Left cardiac atrium (tissue), 4 donors: ENCODE measurements at regions not wholly inside any gene's neighbourhood (a gene's known extent, or its start where the extent isn't known, plus 50 kb on each side); places are given as distances from the start of the nearest gene placed in this dataset.

ENCODE experiments used
- ATAC-seq, 2 donors: fragments of 200-7000 bp; cut with Tn5 transposase; one replicate each; pipeline ENCODE4 v1.9.1; 2020; ENCODE audit warnings: mild to moderate bottlenecking in 2 of 2, moderate library complexity in 2 of 2
- DNase-seq: peaks from one replicate; pipeline ENCODE4 v3.0.0-alpha.2; 2020
- intact Hi-C, 2 donors: fragments of 100-400 bp; cut with DNase I; formaldehyde crosslinking; loops; one replicate each; pipeline versions ENCODE4 v1.14.1 to v1.15.1; 2022 to 2023
- donor health status: DM: no; HTN: yes; CAD: no.
- donor health status: DM: no; HTN: yes; CAD: no; lungs with severe emphysema.
- donor health status: DM: yes; HTN: yes; CAD: no.
- donor health status: Dilated cardiomyopathy.

DNA sequence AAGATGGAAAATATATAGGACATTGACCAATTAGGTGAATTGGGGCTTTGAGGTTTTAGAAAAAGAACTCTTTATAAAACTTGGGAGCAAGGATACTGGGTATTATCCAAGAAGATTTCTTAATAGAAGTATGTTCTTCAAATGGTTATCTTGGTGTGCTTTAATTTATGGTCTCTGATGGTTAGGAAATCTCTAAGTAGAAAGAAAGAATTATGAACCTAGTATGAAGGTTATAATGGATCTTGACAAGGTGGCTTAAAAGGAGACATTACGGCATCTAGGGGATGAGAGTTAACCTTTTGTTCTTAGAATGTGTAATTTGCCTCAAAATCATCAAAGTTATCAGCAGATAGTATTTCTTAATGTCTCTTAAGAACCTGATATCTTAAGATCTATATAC, 210.4 kb upstream of the PRICKLE1 start:
- intact Hi-C loops, result no loop called here
- DNase-seq (no peak), ATAC-seq (no peak)

DNA sequence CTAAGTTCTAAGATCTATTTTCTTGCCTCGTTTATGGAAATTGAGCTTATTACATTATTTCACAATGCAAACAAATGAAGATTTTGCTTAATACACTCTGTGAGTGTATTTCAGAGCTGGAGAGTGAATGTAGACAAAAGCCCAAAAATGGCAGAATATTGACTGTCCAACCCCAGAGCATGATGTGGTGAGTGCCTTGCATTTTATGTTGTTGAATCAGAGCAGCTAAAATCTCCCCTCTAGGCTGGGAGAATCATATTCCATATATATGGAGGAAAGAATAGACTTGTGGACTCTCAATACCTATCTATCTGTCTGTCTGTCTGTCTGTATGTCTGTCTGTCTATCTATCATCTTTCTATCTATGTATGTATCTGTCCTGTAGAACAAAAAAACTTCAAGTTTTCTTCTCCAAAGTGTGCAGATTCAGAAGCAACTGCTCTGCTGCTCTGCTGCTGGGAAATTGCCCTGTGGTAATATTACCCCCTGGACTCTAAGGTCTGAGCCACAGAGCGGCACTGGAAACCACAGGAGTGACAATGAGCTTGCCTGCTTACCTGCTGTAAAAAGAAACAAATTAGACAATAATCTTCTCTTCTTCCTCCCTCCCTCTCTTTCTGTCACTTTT, 209.4 kb upstream of the PRICKLE1 start:
- ATAC-seq (no peak), DNase-seq (no peak)
- intact Hi-C loops, result no loop called here

DNA sequence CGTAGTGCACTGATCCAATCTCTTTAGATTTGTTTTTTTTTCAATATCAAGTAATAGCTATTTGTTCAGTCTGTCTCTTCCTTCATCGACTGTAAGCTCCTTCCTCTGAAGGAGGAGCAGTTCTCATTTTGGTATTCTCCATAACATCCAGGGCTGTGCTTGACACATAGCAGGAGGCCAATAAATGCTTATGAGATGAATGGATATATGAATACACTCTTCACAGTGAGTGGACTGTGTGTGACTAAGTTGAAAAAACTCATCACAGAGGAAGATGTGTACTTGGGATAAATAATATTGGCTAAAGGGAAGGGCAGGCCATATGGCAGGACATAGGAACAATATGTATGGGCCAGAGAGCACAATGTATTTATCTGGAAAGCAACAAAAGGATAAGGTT, 205.3 kb upstream of the PRICKLE1 start:
- intact Hi-C loops, result loop anchor here in 1 of 2 donors (5.0 kb wide), 1 partner anchor 58 kb away; no protein-coding TSS in a partner anchor
- DNase-seq (no peak), ATAC-seq (no peak)

DNA sequence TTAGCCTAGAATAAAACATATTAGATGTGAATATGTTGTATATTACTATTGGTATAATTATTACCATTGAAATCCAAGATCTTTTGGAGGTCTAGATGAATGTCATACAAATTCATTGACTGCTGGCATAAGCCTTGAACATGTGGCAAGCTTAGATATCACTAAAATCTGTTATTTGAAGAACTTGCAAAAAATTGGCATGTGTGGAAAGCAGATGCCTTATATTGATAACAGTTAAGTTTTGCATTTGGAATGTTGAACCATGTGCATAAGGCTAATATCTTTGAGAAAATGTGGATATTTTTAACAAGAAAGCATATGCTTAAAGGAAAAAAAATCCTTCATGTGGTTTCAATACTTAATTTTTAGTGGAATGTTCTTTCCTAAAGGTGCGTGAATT, 203.6 kb upstream of the PRICKLE1 start:
- ATAC-seq, result no peak
- DNase-seq, result no peak
- intact Hi-C loops, result loop anchor here in 1 of 2 donors (5.0 kb wide), 1 partner anchor 56 kb away; no protein-coding TSS in a partner anchor

DNA sequence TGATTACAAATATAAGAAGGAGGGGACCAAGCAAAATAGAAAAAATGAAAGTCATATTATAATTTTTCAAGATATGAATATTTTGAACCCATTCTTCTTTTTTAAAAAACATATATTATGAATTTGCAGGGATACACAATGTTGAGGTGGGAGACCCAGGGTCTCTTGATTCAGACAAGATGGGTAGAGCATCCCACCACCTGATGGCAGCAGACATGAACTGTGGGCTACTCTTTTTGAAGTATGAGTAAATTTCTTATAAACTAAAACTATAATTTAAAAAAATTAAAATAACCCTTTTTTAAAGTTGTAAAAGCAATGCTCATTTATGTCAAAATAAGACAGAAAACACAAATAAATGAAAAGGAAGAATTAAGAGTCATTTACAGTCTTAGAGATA, 202.7 kb upstream of the PRICKLE1 start:
- intact Hi-C loops, result loop anchor here in 1 of 2 donors (5.0 kb wide), 1 partner anchor 55 kb away; no protein-coding TSS in a partner anchor
- ATAC-seq (no peak), DNase-seq (no peak)

DNA sequence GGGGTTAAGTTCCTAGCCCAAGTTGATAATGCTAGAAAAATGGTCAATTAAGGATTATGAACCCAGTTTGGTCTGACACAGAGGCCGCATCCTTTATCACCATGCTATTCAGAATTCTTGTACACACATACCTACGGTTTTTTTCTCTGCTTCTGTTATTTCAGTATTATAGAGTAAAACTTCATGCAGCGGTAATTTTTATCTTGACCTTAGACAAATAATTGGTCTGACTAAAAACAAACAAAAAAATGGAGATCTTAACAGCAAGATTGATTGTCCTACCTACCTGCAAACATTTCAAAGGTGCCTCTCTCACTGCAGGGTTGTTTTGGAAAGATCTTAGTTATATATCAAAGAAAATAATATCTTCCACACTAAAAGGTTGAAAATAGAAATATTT, 201.9 kb upstream of the PRICKLE1 start:
- ATAC-seq (no peak), DNase-seq (no peak)
- intact Hi-C loops, result loop anchor here in 1 of 2 donors (5.0 kb wide), 1 partner anchor 54 kb away; no protein-coding TSS in a partner anchor

DNA sequence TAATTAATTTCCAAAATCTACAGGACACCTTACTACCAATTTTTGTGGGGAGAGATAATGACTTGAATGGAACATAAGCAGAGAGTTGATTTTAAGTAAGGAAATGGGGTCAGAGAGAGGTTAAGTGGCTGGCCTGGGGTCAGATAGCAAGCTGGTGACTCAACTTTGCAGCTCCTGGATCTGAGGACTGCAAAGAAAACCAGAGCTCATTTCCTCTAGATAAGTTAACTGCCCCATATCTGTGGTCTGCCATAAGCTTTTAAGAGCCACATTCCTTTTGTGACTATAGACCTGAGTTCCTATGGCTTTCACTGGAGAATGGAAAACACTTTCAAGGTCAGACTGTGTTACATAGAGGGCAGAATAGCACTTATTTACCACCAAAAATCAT, 201.2 kb upstream of the PRICKLE1 start:
- ATAC-seq, result peak in 1 of 2 donors; percentile 76
- intact Hi-C loops, result loop anchor here in 1 of 2 donors (5.0 kb wide), 1 partner anchor 53 kb away; no protein-coding TSS in a partner anchor
- DNase-seq, result no peak

DNA sequence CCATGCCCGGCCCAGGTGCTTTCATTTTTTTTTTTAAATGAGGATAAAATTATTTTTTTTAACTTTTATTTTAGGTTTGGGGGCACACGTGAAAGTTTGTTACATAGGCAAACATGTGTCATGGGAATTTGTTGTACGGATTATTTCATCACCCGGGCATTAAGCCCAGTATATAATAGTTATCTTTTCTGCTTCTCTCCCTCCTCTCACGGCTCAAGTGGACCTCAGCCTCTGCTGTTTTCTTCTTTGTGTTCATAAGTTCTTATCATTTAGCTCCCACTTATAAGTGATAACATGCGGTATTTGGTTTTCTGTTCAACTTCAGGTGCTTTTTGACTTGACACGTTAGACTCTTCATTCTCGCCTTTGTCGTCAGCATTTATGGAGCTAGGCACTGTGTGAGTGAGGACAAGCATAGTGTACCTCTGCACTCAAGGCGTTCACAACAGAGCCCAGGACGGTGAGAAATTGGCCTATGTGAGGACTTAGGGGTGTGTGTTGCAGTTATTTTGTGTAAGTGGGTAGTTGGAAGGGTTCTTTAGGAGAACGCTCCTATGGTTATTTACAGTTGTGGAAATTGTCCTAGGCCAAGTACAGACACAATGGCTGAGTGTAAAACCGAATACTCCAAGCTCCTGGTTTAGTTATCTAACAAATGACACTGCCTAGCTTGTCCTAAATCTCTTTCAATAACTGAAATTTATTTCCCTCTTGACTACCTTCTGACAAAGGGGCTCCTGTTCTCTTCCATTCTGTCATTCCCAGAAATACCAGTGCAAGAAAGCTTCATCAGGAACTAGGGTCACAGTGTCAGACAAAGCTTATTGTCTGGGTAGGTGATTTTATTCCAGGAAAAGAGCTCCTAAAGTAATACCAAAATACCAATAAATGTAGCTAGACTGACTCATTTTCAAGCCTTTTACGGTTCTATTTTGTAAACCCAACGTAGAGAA, 200.5 kb upstream of the PRICKLE1 start:
- DNase-seq (no peak), ATAC-seq (peak; percentile 75 to 93)
- intact Hi-C loops, result loop anchor here in 1 of 2 donors (5.0 kb wide), 1 partner anchor 53 kb away; no protein-coding TSS in a partner anchor

DNA sequence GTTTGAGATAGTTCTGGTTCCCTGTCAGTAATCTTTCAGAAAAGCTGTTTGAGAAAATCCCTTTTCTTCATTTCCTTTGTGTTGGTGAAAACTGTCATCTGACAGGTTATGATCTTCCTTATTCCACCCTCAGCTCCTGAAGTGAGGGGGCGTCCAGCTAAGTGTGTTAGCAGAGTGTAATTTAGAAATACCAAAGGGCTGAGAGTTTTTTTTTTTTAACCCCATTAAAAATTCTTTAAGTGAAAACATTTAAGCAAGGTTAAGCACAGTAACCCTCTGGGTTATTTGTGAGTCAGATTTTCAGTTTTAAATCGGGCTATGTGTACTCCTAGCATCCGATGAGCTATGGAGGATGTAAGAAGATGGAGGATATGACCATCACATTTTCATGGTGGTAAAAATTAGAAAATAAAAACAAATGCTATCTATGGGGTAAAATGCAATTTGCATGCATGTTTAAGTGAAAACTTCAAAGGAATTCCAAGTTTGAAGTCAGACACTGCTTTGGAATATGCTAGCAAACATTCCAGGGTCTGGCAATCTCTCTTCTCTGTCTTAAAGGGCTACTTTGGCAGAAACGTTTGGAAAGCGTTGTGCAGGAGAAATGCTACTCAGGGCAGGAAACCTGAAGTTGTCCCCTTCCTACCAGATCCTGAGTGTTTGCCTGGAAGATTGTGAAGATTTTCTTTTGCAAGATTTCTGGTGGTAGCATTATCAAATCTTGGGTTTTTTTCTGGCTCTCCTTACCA, 197.0 kb upstream of the PRICKLE1 start:
- no peak for ATAC-seq
- no peak for DNase-seq
- intact Hi-C loops, result no loop called here

DNA sequence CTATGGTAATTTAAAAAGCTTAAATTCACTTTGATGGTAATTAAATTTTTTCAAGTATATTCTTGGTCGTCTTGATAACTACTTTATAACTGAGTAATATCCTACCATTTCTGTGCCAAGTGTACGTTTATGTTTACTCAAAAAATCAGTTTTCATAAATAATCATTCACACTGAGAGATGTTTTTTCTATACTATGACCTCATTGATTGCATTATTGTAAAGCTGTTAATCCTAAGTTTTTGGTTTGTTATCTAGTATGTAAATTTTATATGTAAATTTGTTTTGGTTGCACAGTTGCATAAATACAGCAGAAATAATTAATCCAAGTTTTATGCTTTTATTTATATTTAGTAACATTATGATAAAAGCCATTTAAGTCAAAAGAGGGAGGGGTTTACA, 196.4 kb upstream of the PRICKLE1 start:
- intact Hi-C loops, result no loop called here
- DNase-seq (no peak), ATAC-seq (no peak)

DNA sequence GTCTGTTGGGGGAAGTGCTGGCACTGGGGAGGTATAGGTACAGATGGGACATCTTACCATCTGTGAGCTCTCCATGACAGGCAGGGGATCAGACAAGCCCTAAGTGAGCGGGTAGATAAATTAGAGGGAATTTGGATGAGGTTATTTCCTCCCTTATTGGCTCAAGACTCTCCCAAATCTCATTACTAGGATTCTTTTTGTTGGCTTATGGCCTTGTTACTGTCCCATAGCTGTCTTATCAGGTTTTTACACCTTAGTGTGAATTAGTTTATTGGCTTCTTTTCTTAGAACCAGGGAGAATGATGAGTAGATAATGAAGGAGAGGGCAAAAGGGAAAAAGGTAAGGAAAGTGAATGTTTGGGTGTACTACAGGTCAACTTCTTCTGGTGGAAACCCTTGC, 191.1 kb upstream of the PRICKLE1 start:
- intact Hi-C loops, result no loop called here
- DNase-seq (no peak), ATAC-seq (peak in 1 of 2 donors; percentile 27)

DNA sequence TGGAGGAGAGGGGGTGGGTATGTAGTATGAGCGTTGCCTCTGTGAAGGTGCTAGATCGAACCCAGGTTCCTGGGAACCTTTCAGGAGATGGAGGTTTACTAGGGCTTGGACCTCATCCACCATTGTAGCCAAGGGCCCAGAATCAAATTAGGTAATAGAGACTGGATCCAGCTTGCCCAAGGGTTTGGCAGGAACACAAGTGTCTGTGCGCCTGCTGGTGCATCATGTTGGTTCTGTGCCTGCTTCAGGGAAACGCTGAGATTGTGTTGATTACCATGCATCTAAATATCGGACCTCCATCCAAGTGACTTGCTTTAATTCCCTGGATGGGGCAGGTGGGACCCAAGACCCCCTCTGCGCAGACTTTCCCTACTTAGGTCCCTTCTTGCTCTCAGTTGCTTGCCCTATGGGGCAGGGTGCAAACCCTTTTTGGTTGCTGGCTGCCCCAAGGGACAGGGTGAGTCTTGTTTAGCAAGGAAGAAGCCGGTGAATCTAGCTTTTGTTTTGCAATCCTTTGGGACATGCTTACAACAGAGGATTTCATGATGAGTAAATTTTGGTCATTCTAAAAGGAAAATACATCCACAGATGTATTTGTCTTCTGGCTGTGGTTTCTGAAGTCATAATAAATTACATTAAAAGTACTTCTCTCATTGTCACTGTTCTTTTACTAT, 189.8 kb upstream of the PRICKLE1 start:
- DNase-seq, result no peak

DNA sequence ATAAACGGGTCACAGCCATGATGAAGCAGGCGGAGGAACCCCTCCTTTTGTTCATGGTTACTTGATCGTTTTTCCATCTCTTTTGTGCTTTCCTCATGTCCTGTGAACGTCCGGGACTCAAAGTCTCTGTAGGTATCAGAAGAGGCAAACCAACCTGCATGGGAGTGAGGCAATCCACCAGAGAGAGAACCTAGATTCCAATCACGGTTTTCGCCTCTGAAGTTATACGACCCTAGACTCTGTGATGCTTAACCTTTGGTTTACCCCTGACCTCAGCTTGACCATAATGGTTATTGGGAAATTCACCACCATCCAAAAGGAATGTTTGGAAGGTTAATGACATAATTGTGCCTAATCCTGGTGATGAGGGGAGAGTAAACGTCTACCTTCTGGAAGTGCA, 186.8 kb upstream of the PRICKLE1 start:
- no peak for ATAC-seq
- intact Hi-C loops, result no loop called here

More for the DNA sequence above, 189.8 kb upstream of the PRICKLE1 start:
- ATAC-seq, result peak; percentile 30 to 63
- intact Hi-C loops, result no loop called here

DNA sequence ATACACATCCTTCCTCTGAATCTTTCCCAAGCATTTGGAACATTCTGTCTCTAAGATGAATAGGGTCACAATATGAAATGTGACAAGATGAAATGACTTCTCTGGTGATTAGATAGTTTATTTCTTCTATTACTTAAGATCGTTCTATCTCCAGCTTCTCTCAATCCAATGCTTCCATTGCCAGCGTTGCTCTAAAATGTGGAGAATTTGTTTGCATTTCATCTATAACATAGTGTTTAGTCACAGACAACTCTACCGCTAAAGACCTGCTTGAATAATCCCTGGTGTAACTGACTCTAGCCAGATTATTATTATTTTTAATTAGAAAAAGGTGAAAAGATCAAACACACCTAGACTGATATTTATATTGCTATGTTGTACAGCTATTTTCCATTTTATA, 184.7 kb upstream of the PRICKLE1 start:
- intact Hi-C loops, result no loop called here
- no peak for ATAC-seq
- DNase-seq, result no peak

More for the DNA sequence above, 186.8 kb upstream of the PRICKLE1 start:
- no peak for DNase-seq

DNA sequence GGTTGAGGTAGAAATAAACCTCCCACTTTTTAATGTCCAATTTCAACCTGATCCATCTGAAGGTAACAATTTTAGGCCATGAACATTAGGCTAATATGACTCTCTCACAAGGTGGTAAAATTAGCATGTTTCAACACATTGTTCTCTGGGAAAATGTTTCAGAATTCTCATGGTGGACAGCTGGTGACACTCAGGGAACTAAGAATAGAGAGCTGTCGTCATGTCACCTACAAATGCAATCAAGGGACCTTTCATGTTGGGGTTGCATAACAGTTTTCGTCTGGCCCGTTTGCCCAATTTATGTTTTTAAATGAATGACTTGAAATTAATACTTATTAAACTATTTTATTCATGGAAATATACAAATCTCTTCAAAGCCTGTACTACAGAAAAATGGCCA, 180.7 kb upstream of the PRICKLE1 start:
- intact Hi-C loops, result no loop called here
- ATAC-seq (no peak), DNase-seq (no peak)

DNA sequence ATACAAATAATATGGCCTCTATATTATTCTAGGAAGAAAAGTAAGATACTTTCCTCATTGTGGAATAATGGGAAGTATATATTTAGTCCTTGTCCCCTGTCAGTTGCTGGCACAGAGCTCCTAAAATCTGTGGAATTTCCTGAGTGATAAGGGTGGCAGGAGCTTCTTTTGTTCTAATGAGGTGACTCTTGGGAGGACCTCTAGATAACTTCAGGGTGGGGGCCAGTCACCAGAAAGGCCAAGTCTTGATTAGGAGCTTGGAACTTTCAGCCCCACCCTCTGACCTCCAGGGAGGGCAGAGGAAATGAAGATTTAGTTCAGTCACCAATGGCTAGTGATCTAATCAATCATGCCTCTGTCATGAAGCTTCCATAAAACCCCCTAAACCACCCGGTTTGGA, 179.9 kb upstream of the PRICKLE1 start:
- ATAC-seq (peak in 1 of 2 donors; percentile 53), DNase-seq (peak; percentile 35)
- intact Hi-C loops, result no loop called here

DNA sequence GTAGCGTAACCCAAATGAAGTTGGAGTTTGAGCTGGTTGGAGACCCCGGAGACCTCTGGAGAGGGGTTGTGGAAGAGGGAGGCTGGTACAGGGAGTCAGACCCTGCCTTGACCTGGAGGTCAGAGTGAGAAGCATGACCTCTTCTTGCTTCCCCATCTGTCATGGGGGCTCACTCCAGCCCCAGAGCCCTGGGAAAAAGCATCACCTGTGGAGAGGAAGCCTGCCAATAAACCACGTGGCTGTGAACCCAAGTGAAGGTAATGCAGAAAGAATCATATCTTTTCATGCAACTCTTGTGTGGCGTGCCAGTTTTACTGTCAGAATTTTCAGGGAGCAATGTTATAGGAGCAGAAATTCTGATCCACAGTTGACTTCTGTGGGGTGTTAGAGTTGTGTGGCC, 178.5 kb upstream of the PRICKLE1 start:
- ATAC-seq (no peak), DNase-seq (no peak)
- intact Hi-C loops, result no loop called here

DNA sequence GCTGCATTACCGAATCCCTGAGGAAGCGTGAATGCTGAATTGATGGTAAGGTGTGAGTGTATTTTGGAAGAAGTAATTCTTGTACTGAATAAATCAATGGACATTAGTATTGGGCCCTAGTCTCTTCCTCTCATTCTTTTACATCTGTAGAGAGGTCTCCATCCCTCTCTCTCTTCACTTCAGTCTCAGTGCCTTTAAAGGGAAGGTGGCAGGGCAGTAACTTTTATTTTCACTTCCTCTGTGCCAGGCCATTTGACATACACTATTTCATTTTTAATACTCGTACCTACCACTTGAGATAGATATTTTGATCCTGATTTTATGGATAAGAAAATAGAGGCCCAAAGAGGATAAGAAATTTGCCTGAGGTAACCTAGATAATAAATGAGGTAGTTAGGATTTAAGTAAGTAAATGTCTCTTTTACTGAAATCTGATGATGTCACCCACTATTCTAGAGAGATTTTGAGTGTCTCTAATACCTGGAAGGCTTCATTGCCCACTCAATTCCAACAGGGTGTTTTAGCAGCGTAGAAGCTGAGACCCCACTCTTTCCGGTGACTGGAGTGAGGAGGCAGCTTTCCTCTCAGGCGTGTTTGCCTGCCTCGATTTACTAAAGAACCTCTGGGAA, 177.9 kb upstream of the PRICKLE1 start:
- intact Hi-C loops, result no loop called here
- DNase-seq (no peak), ATAC-seq (no peak)

DNA sequence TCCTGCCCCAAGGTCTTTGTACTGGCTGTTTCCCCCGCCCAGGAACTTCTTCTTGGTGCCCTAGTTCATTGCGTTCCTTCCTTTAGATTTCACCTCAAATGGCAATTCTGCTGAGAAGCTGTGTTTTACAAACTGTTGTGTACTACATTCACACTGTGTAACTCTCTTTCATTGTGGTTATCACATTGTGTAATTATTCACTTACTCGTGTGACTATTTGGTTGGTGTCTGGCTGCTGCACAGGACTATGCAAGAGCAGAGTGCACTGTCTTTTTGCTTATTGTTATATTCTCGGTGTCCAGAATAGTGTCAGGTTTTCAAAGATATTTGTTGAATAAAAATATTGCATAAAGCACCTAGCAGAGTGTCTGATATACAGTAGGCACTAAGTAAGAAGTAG, 177.2 kb upstream of the PRICKLE1 start:
- DNase-seq (no peak), ATAC-seq (no peak)
- intact Hi-C loops, result no loop called here
